ENCODE measurements at regions not wholly inside any gene's neighbourhood (a gene's known extent, or its start where the extent isn't known, plus 50 kb on each side); places are given as distances from the start of the nearest gene placed in this dataset.

DNA sequence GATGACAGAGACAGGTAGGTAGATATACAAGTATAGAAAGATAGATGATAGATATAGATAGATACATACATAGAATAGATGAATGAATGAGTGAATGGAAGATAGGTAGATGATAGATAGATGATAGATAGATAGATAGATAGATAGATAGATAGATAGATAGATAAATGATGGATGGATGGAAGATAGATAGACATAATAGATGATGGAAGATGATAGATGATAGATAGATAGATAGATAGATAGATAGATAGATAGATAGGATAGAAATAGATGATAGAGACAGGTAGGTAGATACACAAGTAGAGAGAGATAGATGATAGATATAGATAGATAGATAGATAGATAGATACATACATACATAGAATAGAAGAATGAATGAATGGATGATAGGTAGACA is 510.1 kb upstream of the AUTS2 start:
- no peak overlapping the region for H3K4me3 ChIP-seq (ENCODE audit: low read length)
- no peak overlapping the region for H3K27ac ChIP-seq (ENCODE audit: low read length)

DNA sequence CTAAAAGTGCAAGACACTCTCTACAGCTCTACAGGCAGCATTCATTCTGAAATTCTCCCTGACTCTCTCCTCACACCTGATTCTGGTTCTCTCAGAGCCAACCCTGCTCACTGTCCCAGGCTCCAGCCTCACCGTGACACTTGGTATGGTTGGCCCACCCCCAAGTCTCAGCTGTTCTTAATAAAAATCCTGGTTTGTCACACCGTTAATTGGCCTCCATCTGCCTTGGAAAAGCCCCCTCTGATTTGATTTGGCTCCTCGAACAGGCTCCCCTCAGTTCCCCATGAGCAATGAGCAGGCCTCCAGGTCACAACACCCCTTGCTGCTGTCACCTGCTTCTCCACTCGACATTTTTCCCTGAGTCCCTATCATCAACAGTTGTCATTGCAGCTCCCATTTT is 507.3 kb upstream of the AUTS2 start:
- Histone ChIP-seq H3K9ac (ENCODE audit: low read length) (no peak overlapping the region), H3K4me1 (ENCODE audit: insufficient read depth, low read length) (no peaks in the 10 kb centered on the region), H3F3A (ENCODE audit: low read length, unreplicated experiment) (no peaks in the 10 kb centered on the region), H4K20me1 (ENCODE audit: low read length) (no peaks in the 10 kb centered on the region), H3K36me3 (ENCODE audit: low read depth, low read length) (no peaks in the 10 kb centered on the region), H2AFZ (ENCODE audit: low read length) (no peak overlapping the region), H3K9me2 (replicated peaks; ENCODE audit: low read length) (no peaks in the 10 kb centered on the region), H3K4me3 (ENCODE audit: low read length) (no peak overlapping the region), H3K4me2 (ENCODE audit: low read length) (no peak overlapping the region), H3K9me3 (ENCODE audit: low read length) (peaks cover 12% of the 10 kb centered on the region), H3K27ac (ENCODE audit: low read length) (no peak overlapping the region), H3K27me3 (ENCODE audit: low read length) (no peaks in the 10 kb centered on the region), H3K79me2 (ENCODE audit: low read length) (no peaks in the 10 kb centered on the region)
- intact Hi-C loops (cut with micrococcal nuclease) = no loop called here
- ATAC-seq (no peak), DNase-seq (no peak)
- CTCF ChIA-PET = no interaction called here
- BruUV-seq (replicated peaks) = no TSS peak
- POLR2A ChIA-PET (ENCODE audit: unreplicated experiment) = no interaction called here
- TF ChIP-seq EZH2 (IDR thresholded peaks at IDR 0.05; ENCODE audit: low read length, unreplicated experiment) (no peak), EZH2phosphoT487 (IDR thresholded peaks at IDR 0.05; ENCODE audit: borderline replicate concordance, low read length) (no peak)
- TF ChIP-seq, protein P1, sequence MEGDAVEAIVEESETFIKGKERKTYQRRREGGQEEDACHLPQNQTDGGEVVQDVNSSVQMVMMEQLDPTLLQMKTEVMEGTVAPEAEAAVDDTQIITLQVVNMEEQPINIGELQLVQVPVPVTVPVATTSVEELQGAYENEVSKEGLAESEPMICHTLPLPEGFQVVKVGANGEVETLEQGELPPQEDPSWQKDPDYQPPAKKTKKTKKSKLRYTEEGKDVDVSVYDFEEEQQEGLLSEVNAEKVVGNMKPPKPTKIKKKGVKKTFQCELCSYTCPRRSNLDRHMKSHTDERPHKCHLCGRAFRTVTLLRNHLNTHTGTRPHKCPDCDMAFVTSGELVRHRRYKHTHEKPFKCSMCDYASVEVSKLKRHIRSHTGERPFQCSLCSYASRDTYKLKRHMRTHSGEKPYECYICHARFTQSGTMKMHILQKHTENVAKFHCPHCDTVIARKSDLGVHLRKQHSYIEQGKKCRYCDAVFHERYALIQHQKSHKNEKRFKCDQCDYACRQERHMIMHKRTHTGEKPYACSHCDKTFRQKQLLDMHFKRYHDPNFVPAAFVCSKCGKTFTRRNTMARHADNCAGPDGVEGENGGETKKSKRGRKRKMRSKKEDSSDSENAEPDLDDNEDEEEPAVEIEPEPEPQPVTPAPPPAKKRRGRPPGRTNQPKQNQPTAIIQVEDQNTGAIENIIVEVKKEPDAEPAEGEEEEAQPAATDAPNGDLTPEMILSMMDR (conservative IDR thresholded peaks at IDR 0.05; ENCODE audit: low read depth, low read length) = no peak

More for the DNA sequence above, 510.1 kb upstream of the AUTS2 start:
- no peaks in the 10 kb centered on the region for H3K9me2 ChIP-seq (replicated peaks; ENCODE audit: low read length)
- ChIA-PET POLR2A (ENCODE audit: unreplicated experiment) (no interaction called here), CTCF (no interaction called here)
- no peak overlapping the region for H3K4me2 ChIP-seq (ENCODE audit: low read length)
- H3K9me3 ChIP-seq (ENCODE audit: low read length) = no peaks in the 10 kb centered on the region; the same call in 1 of the 2 replicates
- H3K4me1 ChIP-seq (ENCODE audit: insufficient read depth, low read length) = no peaks in the 10 kb centered on the region
- no peak overlapping the region for H2AFZ ChIP-seq (ENCODE audit: low read length)
- H3K36me3 ChIP-seq (ENCODE audit: low read depth, low read length) = no peaks in the 10 kb centered on the region
- DNase-seq = no peak
- no peaks in the 10 kb centered on the region for H4K20me1 ChIP-seq (ENCODE audit: low read length)
- no peaks in the 10 kb centered on the region for H3K27me3 ChIP-seq (ENCODE audit: low read length)
- H3F3A ChIP-seq (ENCODE audit: low read length, unreplicated experiment) = no peaks in the 10 kb centered on the region
- H3K9ac ChIP-seq (ENCODE audit: low read length) = no peak overlapping the region
- BruUV-seq (replicated peaks) = no TSS peak
- H3K79me2 ChIP-seq (ENCODE audit: low read length) = no peaks in the 10 kb centered on the region
- intact Hi-C loops (cut with micrococcal nuclease) = no loop called here
- ATAC-seq = no peak
- TF ChIP-seq EZH2 (IDR thresholded peaks at IDR 0.05; ENCODE audit: low read length, unreplicated experiment) (no peak), EZH2phosphoT487 (IDR thresholded peaks at IDR 0.05; ENCODE audit: borderline replicate concordance, low read length) (no peak)
- TF ChIP-seq, protein P1 (conservative IDR thresholded peaks at IDR 0.05; ENCODE audit: low read depth, low read length) = no peak

DNA sequence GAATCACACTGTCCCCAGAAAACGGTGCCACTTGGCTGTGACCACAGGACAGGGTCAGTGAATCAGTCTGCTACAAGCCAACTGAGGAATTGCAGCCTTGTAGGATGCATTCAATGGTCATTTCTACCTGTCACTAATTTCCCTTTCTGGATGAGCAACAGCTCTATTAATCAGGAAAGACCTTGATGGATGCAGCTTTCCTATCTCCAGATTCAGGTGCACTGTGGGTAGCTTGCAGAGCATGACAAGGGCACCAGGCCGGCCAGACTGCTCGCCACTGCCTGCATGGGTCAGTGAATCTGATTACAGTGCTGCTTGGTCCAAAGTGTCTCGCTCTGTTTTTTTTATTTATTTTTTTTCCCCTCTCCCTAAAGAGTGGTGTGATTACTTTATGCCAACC is 506.8 kb upstream of the AUTS2 start:
- ATAC-seq (no peak), DNase-seq (no peak)
- H3F3A ChIP-seq (ENCODE audit: low read length, unreplicated experiment) = no peaks in the 10 kb centered on the region
- intact Hi-C loops (cut with micrococcal nuclease) = no loop called here
- no peaks in the 10 kb centered on the region for H4K20me1 ChIP-seq (ENCODE audit: low read length)
- no peak overlapping the region for H3K9ac ChIP-seq (ENCODE audit: low read length)
- ChIA-PET POLR2A (ENCODE audit: unreplicated experiment) (no interaction called here), CTCF (no interaction called here)
- no peak overlapping the region for H3K4me3 ChIP-seq (ENCODE audit: low read length)
- no peak overlapping the region for H3K27ac ChIP-seq (ENCODE audit: low read length)
- no peaks in the 10 kb centered on the region for H3K9me2 ChIP-seq (replicated peaks; ENCODE audit: low read length)
- BruUV-seq (replicated peaks) = no TSS peak
- H3K9me3 ChIP-seq (ENCODE audit: low read length) = peaks cover 12% of the 10 kb centered on the region
- no peak for TF ChIP-seq EZH2 (IDR thresholded peaks at IDR 0.05; ENCODE audit: low read length, unreplicated experiment)
- TF ChIP-seq, protein P1 (conservative IDR thresholded peaks at IDR 0.05; ENCODE audit: low read depth, low read length) = no peak
- no peak for TF ChIP-seq EZH2phosphoT487 (IDR thresholded peaks at IDR 0.05; ENCODE audit: borderline replicate concordance, low read length)
- H3K4me2 ChIP-seq (ENCODE audit: low read length) = no peak overlapping the region
- no peaks in the 10 kb centered on the region for H3K36me3 ChIP-seq (ENCODE audit: low read depth, low read length)
- no peaks in the 10 kb centered on the region for H3K27me3 ChIP-seq (ENCODE audit: low read length)
- H2AFZ ChIP-seq (ENCODE audit: low read length) = no peak overlapping the region
- H3K4me1 ChIP-seq (ENCODE audit: insufficient read depth, low read length) = no peaks in the 10 kb centered on the region
- no peaks in the 10 kb centered on the region for H3K79me2 ChIP-seq (ENCODE audit: low read length)
